Activated naive CD4-positive, alpha-beta T cell (primary cell): ENCODE measurements at regions not wholly inside any gene's neighbourhood (a gene's known extent, or its start where the extent isn't known, plus 50 kb on each side); places are given as distances from the start of the nearest gene placed in this dataset.
"Not testable (repeated sequence)": the region's sequence is repeated elsewhere in the genome, so short reads cannot be mapped to it uniquely, and the experiment has no call there.

Experiments
- DNase-seq, 4 experiments: peaks; one replicate each; lab custom pipeline; 2025; lab: John Stamatoyannopoulos, UW

DNA sequence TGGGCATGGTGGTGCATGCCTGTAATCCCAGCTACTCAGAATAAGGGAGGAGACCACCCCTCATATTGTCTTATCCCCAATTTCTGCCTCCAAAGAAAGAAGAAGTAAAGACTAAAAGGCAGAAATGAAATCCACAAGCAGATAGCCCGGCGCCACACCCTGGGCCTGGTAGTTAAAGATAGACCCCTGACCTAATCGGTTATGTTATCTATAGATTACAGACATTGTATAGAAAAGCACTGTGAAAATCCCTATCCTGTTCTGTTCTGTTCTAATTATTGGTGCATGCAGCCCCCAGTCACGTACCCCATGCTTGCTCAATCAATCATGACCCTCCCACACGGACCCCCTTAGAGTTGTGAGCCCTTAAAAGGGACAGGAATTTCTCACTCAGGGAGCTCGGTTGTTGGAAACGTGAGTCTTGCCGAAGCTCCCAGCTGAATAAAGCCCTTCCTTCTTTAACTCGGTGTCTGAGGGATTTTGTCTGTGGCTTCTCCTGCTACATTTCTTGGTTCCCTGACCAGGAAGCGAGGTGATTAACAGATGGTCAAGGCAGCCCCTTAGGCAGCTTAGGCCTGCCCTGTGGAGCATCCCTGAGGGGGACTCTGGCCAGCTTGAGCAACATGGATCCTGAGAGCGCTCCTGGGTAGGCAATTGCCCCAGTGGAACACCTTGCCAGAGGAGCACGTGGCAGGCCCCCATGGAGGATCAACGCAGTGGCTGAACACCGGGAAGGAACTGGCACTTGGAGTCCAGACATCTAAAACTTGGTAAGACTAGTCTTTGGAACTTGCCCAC, 188.7 kb upstream of the NDUFV2 start:
- not testable (repeated sequence) for DNase-seq

DNA sequence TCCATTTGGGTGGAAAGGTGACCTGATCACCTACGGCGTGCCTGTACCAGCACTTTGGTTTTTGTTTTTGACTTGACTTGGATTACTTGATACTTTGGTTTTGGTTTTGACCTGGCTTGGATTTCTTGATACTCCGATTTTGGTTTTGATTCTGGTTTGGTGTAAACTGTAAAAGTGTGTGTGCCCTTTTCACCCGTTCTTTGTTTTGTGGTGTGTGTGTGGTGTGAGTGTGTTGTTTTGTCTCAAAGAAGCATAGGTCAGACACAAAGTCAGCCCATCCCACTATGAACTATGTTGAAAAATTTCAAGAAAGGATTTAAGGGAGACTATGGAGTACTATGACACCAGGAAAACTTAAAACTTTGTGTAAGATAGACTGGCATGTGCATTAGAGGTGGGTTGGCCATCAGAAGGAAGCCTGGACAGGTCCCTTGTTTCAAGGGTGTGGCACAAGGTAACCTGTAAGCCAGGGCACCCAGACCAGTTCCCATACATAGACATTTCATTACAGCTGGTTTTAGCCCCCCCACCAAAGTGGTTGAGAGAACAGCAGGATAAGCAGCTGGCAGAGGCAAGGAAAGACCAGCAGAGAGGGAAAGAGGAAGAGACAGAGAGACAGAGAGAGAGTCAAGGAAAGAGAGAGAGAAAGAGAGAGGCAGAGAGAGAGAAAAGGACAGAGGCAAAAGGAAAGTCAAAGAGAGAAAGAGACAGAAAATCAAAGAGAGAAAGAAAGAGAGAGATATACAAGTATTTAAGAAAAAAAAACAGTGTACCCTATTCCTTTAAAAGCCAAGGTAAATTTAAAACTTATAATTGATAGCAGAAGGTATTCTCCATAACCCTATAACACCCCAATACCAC, 187.9 kb upstream of the NDUFV2 start:
- not testable (repeated sequence) for DNase-seq

DNA sequence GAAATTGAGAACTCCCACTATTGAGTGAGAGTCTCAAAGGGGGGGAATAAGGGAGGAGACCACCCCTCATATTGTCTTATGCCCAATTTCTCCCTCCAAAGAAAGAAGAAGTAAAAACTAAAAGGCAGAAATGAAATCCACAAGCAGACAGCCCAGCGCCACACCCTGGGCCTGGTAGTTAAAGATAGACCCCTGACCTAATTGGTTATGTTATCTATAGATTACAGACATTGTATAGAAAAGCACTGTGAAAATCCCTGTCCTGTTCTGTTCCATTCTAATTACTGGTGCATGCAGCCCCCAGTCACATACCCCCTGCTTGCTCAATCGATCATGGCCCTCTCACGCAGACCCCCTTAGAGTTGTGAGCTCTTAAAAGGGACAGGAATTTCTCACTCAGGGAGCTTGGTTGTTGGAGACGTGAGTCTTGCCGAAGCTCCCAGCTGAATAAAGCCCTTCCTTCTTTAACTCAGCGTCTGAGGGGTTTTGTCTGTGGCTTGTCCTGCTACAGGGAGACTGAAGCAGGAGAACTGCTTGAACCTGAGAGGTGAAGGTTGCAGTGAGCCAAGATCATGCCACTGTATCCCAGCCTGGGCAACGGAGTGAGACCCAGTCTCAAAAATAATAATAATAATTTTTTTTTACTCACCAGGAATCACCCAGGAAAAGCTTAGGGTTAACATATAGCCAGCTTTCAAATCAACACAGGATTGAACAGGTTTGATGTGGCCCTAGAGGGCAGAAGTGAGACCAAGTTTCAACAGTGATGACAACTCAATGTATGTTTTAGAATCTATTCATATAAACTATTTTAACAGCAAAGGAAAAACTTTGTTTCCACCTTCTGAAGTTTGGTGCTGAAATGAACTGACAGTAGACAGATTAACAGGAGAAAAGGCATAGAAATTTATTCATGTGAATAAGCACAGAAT, 181.4 kb upstream of the NDUFV2 start:
- not testable (repeated sequence) for DNase-seq

DNA sequence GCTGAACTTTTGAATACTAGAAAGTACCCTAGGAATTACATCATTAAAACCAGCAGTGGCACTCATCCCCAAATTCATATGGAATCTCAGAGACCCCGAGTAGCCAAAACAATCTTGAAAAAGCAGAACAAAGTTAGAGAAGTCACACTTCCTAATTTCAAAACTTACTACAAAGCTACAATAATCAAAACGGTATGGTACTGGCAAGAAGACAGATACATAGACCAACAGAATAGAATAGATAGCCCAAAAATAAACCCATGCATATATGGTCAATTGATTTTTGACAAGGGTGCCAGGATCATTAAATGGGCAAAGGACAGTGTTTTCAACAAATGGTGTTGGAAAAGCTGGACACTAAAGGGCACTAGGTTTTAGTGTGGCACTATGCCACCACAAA, 176.0 kb upstream of the NDUFV2 start:
- DNase-seq: no peak

DNA sequence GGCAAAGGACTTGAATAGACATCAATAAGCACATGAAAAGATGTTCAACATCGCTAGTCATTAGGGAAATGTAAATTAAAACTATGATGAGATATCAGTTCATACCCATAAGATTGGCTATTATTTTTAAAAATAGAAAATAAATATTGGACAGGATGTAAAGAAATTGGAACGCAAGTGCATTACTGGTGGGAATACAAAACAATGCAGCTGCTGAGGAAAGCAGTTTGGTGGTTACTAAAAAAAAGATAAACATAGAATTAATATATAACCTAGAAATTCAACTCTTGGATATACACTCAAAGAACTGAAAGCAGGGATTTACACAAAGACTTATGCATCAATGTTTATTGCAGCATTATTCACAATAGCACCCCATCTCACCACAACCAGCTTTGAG, 174.5 kb upstream of the NDUFV2 start:
- DNase-seq: no peak

DNA sequence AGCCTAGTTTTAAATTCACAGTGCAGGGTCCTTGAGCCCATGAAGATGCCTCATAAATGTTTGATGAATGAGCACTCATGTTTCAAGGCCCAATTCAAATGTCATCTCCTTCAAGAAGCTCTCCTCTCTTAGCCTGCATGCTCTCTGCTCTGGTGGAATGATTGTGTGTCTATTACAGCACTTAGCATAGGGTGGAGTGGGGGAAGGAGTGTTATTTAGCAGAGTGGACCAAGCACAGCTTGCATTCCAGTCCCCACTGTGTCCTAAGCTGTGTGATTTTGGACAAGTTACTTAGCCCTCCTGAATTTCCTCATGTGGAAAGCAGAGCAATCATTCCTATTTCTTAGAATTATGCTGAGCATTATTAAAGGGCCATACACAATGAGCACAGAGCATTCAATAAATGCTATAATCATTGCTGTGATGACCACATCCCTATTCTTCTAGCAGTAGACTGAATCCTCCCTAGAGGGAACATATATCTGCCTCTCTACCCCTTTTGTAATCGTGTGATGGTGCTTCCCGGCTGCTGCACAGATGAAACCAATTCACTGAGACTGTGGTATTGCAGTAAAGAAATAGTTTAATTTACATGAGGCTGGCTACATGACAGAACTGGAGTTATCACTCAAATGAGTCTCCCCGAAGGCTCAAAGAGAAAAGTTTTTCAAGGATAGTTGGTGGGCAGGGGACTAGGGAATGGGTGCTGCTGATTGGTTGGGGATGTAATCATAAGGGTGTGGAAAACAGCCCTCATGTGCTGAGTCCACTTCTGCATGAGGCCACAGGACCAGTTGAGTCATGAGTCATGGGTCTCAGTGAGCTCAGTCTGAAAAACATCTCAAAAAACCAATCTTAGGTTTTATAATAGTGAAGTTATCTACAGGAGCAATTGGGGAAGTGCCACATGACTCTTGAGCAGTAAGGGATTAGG, 173.4 kb upstream of the NDUFV2 start:
- no peak for DNase-seq

DNA sequence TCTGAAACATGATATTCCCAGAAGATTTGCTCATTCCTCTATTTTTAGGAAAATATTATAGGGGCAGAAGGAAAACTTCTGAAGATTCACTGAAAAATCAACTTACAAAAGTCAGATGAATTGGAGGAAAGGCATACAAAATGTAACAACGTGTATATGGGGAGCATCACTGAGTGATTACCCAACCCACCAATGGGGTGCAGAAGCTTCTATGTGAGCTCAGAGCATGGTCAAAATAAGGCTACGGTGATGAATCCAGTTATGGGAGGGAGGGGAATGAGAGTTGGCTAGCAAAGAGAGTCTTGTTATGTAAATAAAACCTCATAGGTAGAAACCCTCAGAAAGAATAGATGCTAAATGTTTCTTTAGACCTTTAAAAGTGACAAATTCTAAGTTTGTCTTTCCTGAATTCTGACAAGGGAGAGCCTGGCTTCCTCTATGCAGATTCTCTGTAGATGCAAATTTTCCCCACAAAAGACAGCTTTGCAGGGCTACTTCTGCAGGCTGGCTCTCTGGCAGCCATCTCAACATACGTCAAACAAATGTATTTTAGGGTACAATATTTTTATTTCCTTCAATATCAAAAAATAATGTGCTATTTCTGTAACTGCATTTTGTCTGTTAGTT, 171.4 kb upstream of the NDUFV2 start:
- no peak for DNase-seq

DNA sequence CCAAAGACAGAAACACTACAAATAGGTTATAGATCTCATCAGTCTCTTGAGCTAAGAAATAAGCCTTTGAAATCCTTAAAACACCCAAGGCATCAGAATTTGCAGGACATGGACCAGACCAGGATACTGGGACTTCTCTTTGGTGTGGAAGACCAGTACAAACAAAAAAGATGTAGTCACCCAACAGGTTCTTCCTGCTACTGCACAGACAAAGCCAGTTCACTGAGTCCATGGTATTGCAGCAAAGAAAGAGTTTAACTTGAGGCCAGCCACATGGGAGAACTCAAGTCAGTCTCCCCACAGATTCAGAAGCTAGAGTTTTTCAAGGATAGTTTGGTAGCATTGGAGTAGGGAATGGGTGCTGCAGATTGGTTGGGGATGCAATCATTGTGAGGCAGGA, 169.6 kb upstream of the NDUFV2 start:
- no peak for DNase-seq

DNA sequence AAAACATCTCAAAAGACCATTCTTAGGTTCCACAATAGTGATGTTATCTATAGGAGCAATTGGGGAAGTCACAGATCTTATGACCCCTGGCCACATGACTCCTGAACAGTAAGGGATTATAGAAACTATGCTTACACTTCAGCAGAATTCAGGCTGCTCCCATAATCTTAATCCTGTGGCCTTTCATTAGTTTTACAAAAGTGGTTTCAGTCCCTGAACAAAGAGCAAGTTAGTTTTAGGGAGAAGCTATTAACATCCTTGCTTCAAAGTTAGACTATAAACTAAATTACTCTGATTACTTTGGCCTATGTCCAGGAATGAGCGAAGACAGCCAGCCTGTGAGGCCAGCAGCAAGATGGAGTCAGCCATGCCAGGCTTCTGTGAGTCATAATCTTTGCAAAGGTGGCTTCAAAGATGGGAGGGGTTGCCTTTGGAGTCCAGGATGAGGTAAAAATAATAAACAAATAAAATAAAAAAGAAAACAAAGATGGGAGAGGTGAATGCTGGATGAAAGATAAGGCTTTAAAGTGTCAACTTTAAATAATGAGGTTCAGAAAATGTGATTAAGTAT, 168.7 kb upstream of the NDUFV2 start:
- no peak for DNase-seq

DNA sequence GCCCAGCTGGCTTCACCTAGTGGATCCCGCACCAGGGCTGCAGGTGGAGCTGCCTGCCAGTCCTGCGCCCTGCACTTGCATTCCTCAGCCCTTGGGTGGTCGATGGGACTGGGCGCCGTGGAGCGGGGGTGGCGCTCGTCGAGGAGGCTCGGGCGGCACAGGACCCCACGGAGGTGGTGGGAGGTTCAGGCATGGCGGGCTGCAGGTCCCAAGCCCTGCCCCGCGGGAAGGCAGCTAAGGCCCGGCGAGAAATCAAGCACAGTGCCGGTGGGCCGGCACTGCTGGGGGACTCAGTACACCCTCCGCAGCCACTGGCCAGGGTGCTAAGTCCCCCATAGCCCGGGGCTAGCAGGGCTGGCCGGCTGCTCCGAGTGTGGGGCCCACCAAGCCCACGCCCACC, 167.2 kb upstream of the NDUFV2 start:
- DNase-seq: not testable (repeated sequence)

DNA sequence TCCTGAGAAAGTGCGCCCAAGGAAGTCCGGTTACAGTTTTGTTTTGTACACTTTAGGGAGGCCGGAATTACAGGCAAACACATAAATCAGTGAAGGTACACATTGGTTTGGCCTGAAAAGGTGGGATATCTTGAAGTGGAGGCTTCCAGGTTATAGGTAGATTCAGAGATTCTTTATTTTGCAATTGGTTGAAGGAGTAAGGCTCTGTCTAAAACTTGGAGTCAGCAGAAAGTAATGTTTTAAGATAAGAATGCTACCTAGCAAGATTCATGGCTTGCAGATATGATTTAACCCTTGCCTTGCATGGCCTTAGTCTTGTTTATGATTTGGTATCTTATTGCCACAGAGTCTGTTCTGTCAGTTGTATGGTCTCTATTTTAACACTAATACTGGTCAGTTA, 165.9 kb upstream of the NDUFV2 start:
- no peak for DNase-seq

DNA sequence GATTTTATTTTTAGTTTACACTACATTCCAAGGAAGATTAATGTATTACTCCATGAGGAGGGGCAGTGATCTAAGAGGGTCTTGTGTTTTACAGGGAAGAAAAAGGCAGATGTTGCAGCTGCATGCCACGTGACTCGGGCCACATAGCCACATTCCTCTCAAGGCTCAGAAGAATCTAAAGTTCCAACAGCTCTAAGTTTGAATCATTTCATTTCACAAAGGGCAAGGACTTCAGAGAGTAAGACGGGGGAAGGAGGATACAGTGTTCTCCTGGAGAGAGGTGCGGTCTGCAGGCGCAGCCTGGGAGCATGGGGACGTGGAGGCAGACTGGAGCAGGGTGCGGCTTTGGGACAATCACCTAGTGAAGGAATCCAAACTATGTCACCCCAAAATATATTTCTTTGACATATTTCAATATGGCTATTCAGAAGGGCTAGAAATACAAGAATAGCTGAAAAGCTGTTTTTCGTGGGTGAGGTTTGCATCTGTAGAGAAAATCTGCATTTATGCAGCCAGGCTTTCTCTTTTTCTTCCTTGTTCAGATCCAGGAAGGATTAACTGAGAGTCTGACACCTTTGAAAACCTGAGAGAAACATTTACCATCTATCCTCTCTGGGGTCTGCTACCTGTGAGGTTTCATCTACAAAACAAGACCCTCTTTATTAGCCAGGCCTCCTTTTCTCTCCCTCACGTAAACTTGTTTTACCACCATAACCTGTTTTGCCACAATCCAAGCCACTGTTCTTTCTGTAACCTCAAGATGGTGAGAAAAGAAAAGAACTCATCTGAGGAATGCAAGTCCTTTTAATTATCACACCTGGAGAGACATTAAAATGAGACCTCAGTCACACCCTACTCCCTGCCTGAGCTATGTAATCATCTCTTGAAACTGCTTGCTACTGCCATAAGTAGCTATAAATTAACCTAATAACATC, 165.1 kb upstream of the NDUFV2 start:
- DNase-seq: no peak

DNA sequence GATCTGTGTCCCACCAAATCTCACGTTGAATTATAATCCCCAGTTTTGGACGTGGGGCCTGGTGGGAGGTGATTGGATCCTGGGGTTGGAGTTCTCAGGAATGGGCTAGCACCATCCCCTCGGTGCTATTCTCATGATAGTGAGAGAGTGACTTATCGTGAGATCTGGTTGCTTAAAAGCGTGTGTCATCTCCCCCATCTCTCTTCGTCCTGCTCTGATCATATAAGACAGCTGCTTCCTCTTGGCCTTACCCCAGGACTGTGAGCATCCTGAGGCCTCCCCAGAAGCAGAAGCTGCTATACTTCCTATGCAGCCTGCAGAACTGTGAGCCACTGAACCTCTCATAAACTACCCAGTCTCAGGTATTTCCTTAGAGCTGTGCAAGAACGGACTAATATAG, 163.7 kb upstream of the NDUFV2 start:
- DNase-seq: no peak

DNA sequence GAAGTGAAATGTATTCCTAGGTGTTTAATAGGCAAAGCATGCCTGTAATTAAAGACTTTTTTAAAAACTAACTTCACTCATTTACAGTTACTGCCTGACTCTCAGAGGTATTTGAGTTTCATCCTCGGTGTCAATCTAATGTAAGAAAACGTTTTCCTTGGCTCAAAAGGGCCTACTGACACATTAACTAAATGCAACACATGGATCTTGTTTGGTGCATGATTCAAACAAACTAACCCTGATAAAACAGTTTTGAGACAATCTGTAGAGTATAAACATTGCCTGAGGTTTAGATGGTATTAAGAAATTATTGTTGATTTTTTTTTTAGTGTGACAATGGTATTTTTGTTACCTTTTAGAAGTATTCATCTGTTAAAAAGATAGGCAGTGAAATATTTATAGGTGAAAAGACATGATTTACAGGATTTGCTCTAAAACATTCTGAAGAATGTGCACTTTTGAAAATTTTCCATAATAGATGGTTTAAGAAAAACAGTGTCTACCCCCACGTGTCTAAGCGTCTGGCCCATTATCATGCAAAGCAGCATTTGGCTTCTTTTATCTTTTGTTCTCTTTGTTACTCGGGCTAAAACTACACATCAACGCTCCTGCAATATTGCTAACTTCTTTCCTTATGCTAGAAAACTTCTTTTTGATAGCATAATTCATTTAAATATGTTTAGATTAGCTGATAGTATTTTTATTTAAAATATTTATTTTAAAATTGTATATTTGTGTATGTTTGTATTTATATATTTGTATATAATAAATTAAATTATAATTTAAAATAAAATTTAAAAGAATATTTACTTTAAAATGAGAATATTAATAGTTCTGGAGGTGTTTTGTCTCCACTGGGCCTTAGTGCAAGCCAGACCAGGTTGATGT, 160.2 kb upstream of the NDUFV2 start:
- DNase-seq: no peak

DNA sequence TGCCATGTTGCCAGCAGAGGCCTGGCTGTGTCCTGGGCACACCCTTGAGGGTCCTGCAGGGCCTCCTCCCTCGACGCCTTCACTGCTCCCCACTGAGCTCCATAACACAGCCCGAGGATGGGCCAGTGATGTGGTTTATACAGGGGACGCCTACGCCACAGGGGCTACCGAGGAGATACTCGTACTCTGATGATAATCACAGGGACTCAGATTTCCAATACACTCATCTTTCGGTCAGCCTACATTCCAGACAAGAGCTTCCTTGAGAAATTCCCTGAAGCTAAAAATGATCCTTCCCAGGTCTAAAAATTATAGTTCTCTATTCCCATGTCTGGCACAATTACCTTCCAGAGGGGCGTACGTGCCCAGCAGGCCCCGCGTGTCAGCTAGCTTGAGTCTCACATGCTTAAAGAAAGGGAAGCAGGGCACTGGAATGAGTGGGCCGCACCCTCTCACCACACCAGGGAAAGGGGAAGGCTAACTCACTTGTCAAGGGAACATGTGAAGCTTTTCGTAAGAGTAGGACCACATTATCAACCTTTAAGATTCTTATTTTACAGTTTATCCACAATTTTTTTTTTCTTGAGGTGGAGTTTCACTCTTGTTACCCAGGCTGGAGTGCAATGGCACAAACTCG, 159.5 kb upstream of the NDUFV2 start:
- no peak for DNase-seq

DNA sequence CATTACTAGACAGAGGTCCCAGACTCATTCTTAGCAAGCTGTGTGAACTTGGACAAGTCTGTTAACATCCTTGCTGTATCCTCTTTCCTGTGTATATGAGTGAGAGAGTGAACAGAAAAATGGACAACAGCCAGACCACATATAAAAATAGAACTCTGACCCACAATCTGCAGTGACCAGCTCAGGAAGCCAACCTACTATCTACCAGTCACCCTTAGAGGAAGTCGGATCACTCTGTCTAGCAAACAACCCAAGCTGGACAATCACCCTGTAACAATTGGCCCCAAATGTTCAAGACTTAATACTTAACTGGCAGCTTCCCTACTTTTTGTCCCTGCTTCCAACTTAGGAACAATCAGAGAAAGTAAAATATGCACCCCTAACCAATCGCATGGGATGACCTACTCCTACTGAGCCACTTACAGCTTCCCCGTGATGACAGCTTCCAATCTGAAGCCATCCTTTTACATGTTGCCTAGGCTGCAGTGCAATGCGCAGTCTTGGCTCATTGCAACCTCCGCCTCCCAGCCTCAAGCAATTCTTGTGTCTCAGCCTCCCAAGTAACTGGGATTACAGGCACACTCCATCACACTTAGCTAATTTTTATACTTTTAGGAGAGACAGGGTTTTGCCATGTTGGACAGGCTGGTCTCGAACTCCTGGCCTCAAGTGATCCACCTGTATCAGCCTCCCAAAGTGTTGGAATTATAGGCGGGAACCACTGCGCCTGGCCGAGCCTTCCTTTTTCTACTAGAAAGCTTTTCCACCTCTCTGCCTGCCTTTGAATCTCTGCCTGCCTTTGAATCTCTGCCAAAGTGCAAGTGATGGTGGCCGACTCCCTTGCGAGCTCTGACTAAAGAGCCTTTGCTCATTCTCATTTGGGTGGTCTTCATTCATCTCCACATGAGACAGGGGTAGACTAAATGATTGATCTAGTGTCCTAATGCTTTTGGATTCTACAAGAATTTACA, 158.3 kb upstream of the NDUFV2 start:
- no peak for DNase-seq
